ENCODE measurements at regions not wholly inside any gene's neighbourhood (a gene's known extent, or its start where the extent isn't known, plus 50 kb on each side); places are given as distances from the start of the nearest gene placed in this dataset.

GRCh38 chr9:591292-591691, 250.2 kb upstream of the DMRT1 start:
- POLR2A ChIA-PET = no interaction called here
- no peak for ATAC-seq
- intact Hi-C loops (cut with micrococcal nuclease) = no loop called here

GRCh38 chr9:592225-592624, 249.3 kb upstream of the DMRT1 start:
- ChIA-PET POLR2A (no interaction called here), CTCF (no interaction called here)
- TF ChIP-seq CTCF (IDR thresholded peaks at IDR 0.05) = no peak
- H3K36me3 Mint-ChIP-seq (ENCODE audit: low read depth) = no peaks in the 10 kb centered on the region
- no peaks in the 10 kb centered on the region for H3K27me3 Mint-ChIP-seq
- H3K4me3 Mint-ChIP-seq = no peak overlapping the region
- DNase-seq (no peak), ATAC-seq (no peak)
- H3K4me1 Mint-ChIP-seq (ENCODE audit: low read depth) = peaks cover 8% of the 10 kb centered on the region
- H3K9me3 Mint-ChIP-seq = no peaks in the 10 kb centered on the region
- no peak overlapping the region for H3K27ac Mint-ChIP-seq
- intact Hi-C loops (cut with micrococcal nuclease) = no loop called here

More at GRCh38 chr9:591292-591691, 250.2 kb upstream of the DMRT1 start:
- CTCF ChIA-PET = no interaction called here
- Mint-ChIP-seq H3K27ac (no peak overlapping the region), H3K4me3 (no peak overlapping the region), H3K27me3 (no peaks in the 10 kb centered on the region), H3K9me3 (no peaks in the 10 kb centered on the region), H3K4me1 (ENCODE audit: low read depth) (peaks cover 8% of the 10 kb centered on the region), H3K36me3 (ENCODE audit: low read depth) (no peaks in the 10 kb centered on the region)
- no peak for TF ChIP-seq CTCF (IDR thresholded peaks at IDR 0.05)
- no peak for DNase-seq

DNA sequence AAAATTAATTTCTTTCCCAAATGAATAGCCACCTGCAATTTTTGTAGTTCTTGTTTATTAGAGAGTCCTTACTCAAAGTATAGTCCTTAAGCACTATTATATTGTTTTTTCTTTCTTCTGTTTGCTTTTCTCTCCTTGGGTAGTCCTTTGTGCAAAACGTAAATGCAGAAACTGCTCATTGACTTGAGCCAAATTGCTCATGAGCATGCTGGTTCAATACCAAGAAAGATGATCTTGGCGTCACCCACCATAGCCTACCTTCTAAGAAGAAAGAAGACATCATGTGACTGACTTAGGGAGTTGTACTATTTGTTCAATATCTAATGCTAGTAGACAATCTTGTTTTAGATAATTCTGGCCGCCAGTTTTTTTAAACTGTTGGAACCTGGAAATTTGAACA, 248.8 kb upstream of the DMRT1 start:
- no peak overlapping the region for H3K4me3 Mint-ChIP-seq
- DNase-seq (no peak), ATAC-seq (no peak)
- H3K27me3 Mint-ChIP-seq = no peaks in the 10 kb centered on the region
- ChIA-PET CTCF (no interaction called here), POLR2A (no interaction called here)
- H3K4me1 Mint-ChIP-seq (ENCODE audit: low read depth) = peaks cover 8% of the 10 kb centered on the region
- no peaks in the 10 kb centered on the region for H3K9me3 Mint-ChIP-seq
- no peak overlapping the region for H3K27ac Mint-ChIP-seq
- intact Hi-C loops (cut with micrococcal nuclease) = no loop called here
- no peaks in the 10 kb centered on the region for H3K36me3 Mint-ChIP-seq (ENCODE audit: low read depth)
- TF ChIP-seq CTCF (IDR thresholded peaks at IDR 0.05) = no peak

- no peaks in the 10 kb centered on the region for H3K27me3 Mint-ChIP-seq
- H3K4me3 Mint-ChIP-seq = no peak overlapping the region
- no peak overlapping the region for H3K27ac Mint-ChIP-seq
- ChIA-PET CTCF (no interaction called here), POLR2A (interaction anchor here (1.0 kb wide), 1 partner anchor 9 kb away, joined by 3 read pairs; no protein-coding TSS in a partner anchor)
- intact Hi-C loops (cut with micrococcal nuclease) = no loop called here
- peaks cover 8% of the 10 kb centered on the region for H3K4me1 Mint-ChIP-seq (ENCODE audit: low read depth)
- no peaks in the 10 kb centered on the region for H3K9me3 Mint-ChIP-seq
- no peak for DNase-seq
- TF ChIP-seq CTCF (IDR thresholded peaks at IDR 0.05) = no peak
- no peaks in the 10 kb centered on the region for H3K36me3 Mint-ChIP-seq (ENCODE audit: low read depth)
- ATAC-seq = no peak
Measured at GRCh38 chr9:593809-594208, 247.7 kb upstream of the DMRT1 start.

- POLR2A ChIA-PET = no interaction called here
- ATAC-seq (no peak), DNase-seq (no peak)
- Mint-ChIP-seq H3K4me3 (no peak overlapping the region), H3K27me3 (peaks cover 2% of the 10 kb centered on the region), H3K9me3 (no peaks in the 10 kb centered on the region), H3K36me3 (ENCODE audit: low read depth) (no peaks in the 10 kb centered on the region), H3K4me1 (ENCODE audit: low read depth) (no peaks in the 10 kb centered on the region), H3K27ac (no peak overlapping the region)
- intact Hi-C loops (cut with micrococcal nuclease) = no loop called here
- CTCF ChIA-PET = no interaction called here
- no peak for TF ChIP-seq CTCF (IDR thresholded peaks at IDR 0.05)
Measured at GRCh38 chr9:596703-597102, 244.8 kb upstream of the DMRT1 start.

All from activated CD8-positive, alpha-beta T cell treated with anti-CD3 and anti-CD28 coated beads for 36 hours (primary cell).